Trophoblast cell (in vitro differentiated cells and primary cell): ENCODE measurements at regions not wholly inside any gene's neighbourhood (a gene's known extent, or its start where the extent isn't known, plus 50 kb on each side); places are given as distances from the start of the nearest gene placed in this dataset.

Experiments used
- DNase-seq, 2 donors: peaks; one replicate each; pipeline ENCODE4 v3.0.0-alpha.2; 2016
- H2AFZ ChIP-seq: 2 replicates; pipeline ENCODE4 v1.6.1; 2013; ENCODE audit warnings: low read length, moderate library complexity, mild to moderate bottlenecking; ENCODE audit not compliant: insufficient read depth, poor library complexity
- H2AK5ac ChIP-seq: 2 replicates; pipeline ENCODE4 v1.6.1; 2013; ENCODE audit warnings: mild to moderate bottlenecking, low read length
- H2BK120ac ChIP-seq: 2 replicates; pipeline ENCODE4 v1.6.1; 2013; ENCODE audit warnings: low read length, mild to moderate bottlenecking, moderate library complexity; ENCODE audit not compliant: insufficient read depth, poor library complexity
- H2BK12ac ChIP-seq: 2 replicates; pipeline ENCODE4 v1.6.1; 2013; ENCODE audit warnings: mild to moderate bottlenecking, low read length, moderate library complexity
- H2BK5ac ChIP-seq: 2 replicates; pipeline ENCODE4 v1.6.1; 2013; ENCODE audit warnings: low read length, low read depth, moderate library complexity, mild to moderate bottlenecking; ENCODE audit not compliant: poor library complexity
- H3K14ac ChIP-seq: 2 replicates; pipeline ENCODE4 v1.6.1; 2013; ENCODE audit warnings: mild to moderate bottlenecking, low read length
- H3K18ac ChIP-seq: 2 replicates; pipeline ENCODE4 v1.6.1; 2013; ENCODE audit warnings: mild to moderate bottlenecking, low read length
- H3K23ac ChIP-seq: 2 replicates; pipeline ENCODE4 v1.6.1; 2013; ENCODE audit warnings: low read length
- H3K27ac ChIP-seq: 2 replicates; pipeline ENCODE4 v1.5.1; 2013; ENCODE audit warnings: low read depth, mild to moderate bottlenecking, inconsistent platforms, low read length, moderate library complexity
- H3K27me3 ChIP-seq: 2 replicates; pipeline ENCODE4 v1.6.1; 2013; ENCODE audit warnings: inconsistent platforms, mild to moderate bottlenecking, low read length, moderate library complexity; ENCODE audit not compliant: insufficient read depth
- H3K36me3 ChIP-seq, 2 experiments: 1 replicate in 1 of 2; 2 replicates in 1 of 2; pipeline ENCODE4 v1.6.1; 2013; ENCODE audit warnings: low read length in 2 of 2, mild to moderate bottlenecking in 2 of 2, moderate library complexity in 1 of 2; ENCODE audit not compliant: insufficient read depth in 2 of 2, control insufficient read depth in 1 of 2
- H3K4ac ChIP-seq: 2 replicates; pipeline ENCODE4 v1.6.1; 2013; ENCODE audit warnings: low read depth, mild to moderate bottlenecking, low read length, moderate library complexity
- H3K4me1 ChIP-seq, 2 experiments: 1 replicate in 1 of 2; 2 replicates in 1 of 2; pipeline ENCODE4 v1.6.1; 2013; ENCODE audit warnings: low read length in 2 of 2, mild to moderate bottlenecking in 2 of 2, moderate library complexity in 1 of 2; ENCODE audit not compliant: insufficient read depth in 2 of 2, control insufficient read depth in 1 of 2
- H3K4me2 ChIP-seq: 2 replicates; pipeline ENCODE4 v1.6.1; 2013; ENCODE audit warnings: inconsistent platforms, mild to moderate bottlenecking, low read length, moderate library complexity
- H3K4me3 ChIP-seq: 2 replicates; pipeline ENCODE4 v1.5.1; 2013; ENCODE audit warnings: mild to moderate bottlenecking, low read depth, low read length, inconsistent platforms
- H3K79me1 ChIP-seq: one replicate; pipeline ENCODE4 v1.6.1; 2013; ENCODE audit warnings: low read length
- H3K79me2 ChIP-seq: 2 replicates; pipeline ENCODE4 v1.6.1; 2013; ENCODE audit warnings: low read length, mild to moderate bottlenecking; ENCODE audit not compliant: control insufficient read depth, insufficient read depth, poor library complexity
- H3K9ac ChIP-seq: 2 replicates; pipeline ENCODE4 v1.6.1; 2013; ENCODE audit warnings: mild to moderate bottlenecking, low read length
- H3K9me3 ChIP-seq: 2 replicates; pipeline ENCODE4 v1.6.1; 2013; ENCODE audit warnings: low read depth, mild to moderate bottlenecking, control low read depth, inconsistent platforms, low read length; ENCODE audit not compliant: insufficient read depth
- H4K12ac ChIP-seq: 2 replicates; pipeline ENCODE4 v1.6.1; 2013; ENCODE audit warnings: low read depth, mild to moderate bottlenecking, low read length, moderate library complexity
- H4K8ac ChIP-seq: 2 replicates; pipeline ENCODE4 v1.6.1; 2013; ENCODE audit warnings: low read depth, mild to moderate bottlenecking, low read length, moderate library complexity
- H4K91ac ChIP-seq: one replicate; pipeline ENCODE4 v1.6.1; 2013; ENCODE audit warnings: low read depth, mild to moderate bottlenecking, low read length, moderate library complexity
- WGBS: extraction: QIAGEN DNeasy Blood & Tissue Kit; methylation state at CpG from one replicate; pipeline ENCODE4 v1.1.7; 2013; ENCODE audit warnings: missing lambda C conversion rate; ENCODE audit not compliant: insufficient read length, insufficient coverage; ENCODE audit errors: extremely low coverage; 5-methylcytosine and 5-hydroxymethylcytosine counted together

- Histone ChIP-seq H3K79me2 (no peaks in the 10 kb centered on the region), H3K9me3 (no peaks in the 10 kb centered on the region), H2BK12ac (no peak overlapping the region)
Observed at GRCh38 chr4:163077680-163078079, 89.0 kb downstream of the NAF1 start.

GRCh38 chr4:163072222-163072621 is 94.5 kb downstream of the NAF1 start:
- Histone ChIP-seq H3K23ac (no peak overlapping the region), H2AK5ac (no peak overlapping the region), H3K79me2 (no peaks in the 10 kb centered on the region), H3K18ac (no peak overlapping the region), H3K36me3 (no peaks in the 10 kb centered on the region), H4K12ac (no peak overlapping the region), H4K91ac (no peak overlapping the region), H3K27me3 (no peaks in the 10 kb centered on the region), H3K4me1 (no peaks in the 10 kb centered on the region), H3K4me3 (no peak overlapping the region), H4K8ac (no peak overlapping the region), H2AFZ (no peak overlapping the region), H3K14ac (no peak overlapping the region), H3K79me1 (no peaks in the 10 kb centered on the region), H2BK5ac (no peak overlapping the region), H2BK12ac (no peak overlapping the region), H3K9ac (no peak overlapping the region), H3K9me3 (no peaks in the 10 kb centered on the region), H3K4me2 (no peak overlapping the region), H2BK120ac (no peak overlapping the region), H3K4ac (no peak overlapping the region), H3K27ac (no peak overlapping the region)
- WGBS = no CpG with 5 or more reads among the region's 4 CpGs
- DNase-seq = no peak

More at GRCh38 chr4:163077680-163078079, 89.0 kb downstream of the NAF1 start:
- no peak overlapping the region for H3K9ac ChIP-seq
- no peaks in the 10 kb centered on the region for H3K79me1 ChIP-seq
- H3K4me3 ChIP-seq = no peak overlapping the region
- H3K27me3 ChIP-seq = no peaks in the 10 kb centered on the region
- DNase-seq = no peak
- WGBS = no CpG with 5 or more reads among the region's 1 CpG
- no peak overlapping the region for H3K18ac ChIP-seq
- H4K8ac ChIP-seq = no peak overlapping the region
- no peak overlapping the region for H3K23ac ChIP-seq
- H3K27ac ChIP-seq = no peak overlapping the region
- H2AFZ ChIP-seq = no peak overlapping the region
- H3K4me2 ChIP-seq = no peak overlapping the region
- H3K4ac ChIP-seq = no peak overlapping the region
- no peak overlapping the region for H2BK120ac ChIP-seq
- no peak overlapping the region for H3K14ac ChIP-seq
- no peak overlapping the region for H4K91ac ChIP-seq
- H3K4me1 ChIP-seq = no peaks in the 10 kb centered on the region
- no peaks in the 10 kb centered on the region for H3K36me3 ChIP-seq
- H2AK5ac ChIP-seq = no peak overlapping the region
- no peak overlapping the region for H4K12ac ChIP-seq
- no peak overlapping the region for H2BK5ac ChIP-seq

GRCh38 chr4:163071308-163071707 is 95.4 kb downstream of the NAF1 start:
- H3K79me1 ChIP-seq = no peaks in the 10 kb centered on the region
- no peak overlapping the region for H4K12ac ChIP-seq
- no peak overlapping the region for H2BK120ac ChIP-seq
- no peak overlapping the region for H3K14ac ChIP-seq
- no peaks in the 10 kb centered on the region for H3K79me2 ChIP-seq
- H2BK5ac ChIP-seq = no peak overlapping the region
- no peak overlapping the region for H3K4me3 ChIP-seq
- no peaks in the 10 kb centered on the region for H3K27me3 ChIP-seq
- no peak overlapping the region for H2BK12ac ChIP-seq
- H3K23ac ChIP-seq = no peak overlapping the region
- no peak overlapping the region for H2AFZ ChIP-seq
- H3K36me3 ChIP-seq = no peaks in the 10 kb centered on the region
- no peaks in the 10 kb centered on the region for H3K4me1 ChIP-seq
- H3K18ac ChIP-seq = no peak overlapping the region
- no peak overlapping the region for H4K91ac ChIP-seq
- no peak for DNase-seq
- no peak overlapping the region for H4K8ac ChIP-seq
- H3K9me3 ChIP-seq = no peaks in the 10 kb centered on the region
- no peak overlapping the region for H3K27ac ChIP-seq
- H3K9ac ChIP-seq = no peak overlapping the region
- H3K4me2 ChIP-seq = no peak overlapping the region
- H2AK5ac ChIP-seq = no peak overlapping the region
- H3K4ac ChIP-seq = no peak overlapping the region

- no peak overlapping the region for H4K12ac ChIP-seq
- H3K14ac ChIP-seq = no peak overlapping the region
- no peak overlapping the region for H3K18ac ChIP-seq
- no peak overlapping the region for H4K8ac ChIP-seq
- no peaks in the 10 kb centered on the region for H3K9me3 ChIP-seq
- H3K4me2 ChIP-seq = no peak overlapping the region
- H2BK12ac ChIP-seq = no peak overlapping the region
- no peaks in the 10 kb centered on the region for H3K79me1 ChIP-seq
- no peak overlapping the region for H2BK120ac ChIP-seq
- H2AFZ ChIP-seq = no peak overlapping the region
- H3K27ac ChIP-seq = no peak overlapping the region
- H4K91ac ChIP-seq = no peak overlapping the region
- H2BK5ac ChIP-seq = no peak overlapping the region
- H3K9ac ChIP-seq = no peak overlapping the region
- H3K4me3 ChIP-seq = no peak overlapping the region
- peak in 1 of 2 donors; percentile 6 for DNase-seq
- H3K23ac ChIP-seq = no peak overlapping the region
- no peaks in the 10 kb centered on the region for H3K36me3 ChIP-seq
- no CpG with 5 or more reads among the region's 2 CpGs for WGBS
- H3K4ac ChIP-seq = no peak overlapping the region
- H3K27me3 ChIP-seq = no peaks in the 10 kb centered on the region
- H2AK5ac ChIP-seq = no peak overlapping the region
- H3K4me1 ChIP-seq = no peaks in the 10 kb centered on the region
- no peaks in the 10 kb centered on the region for H3K79me2 ChIP-seq
Observed at GRCh38 chr4:163070023-163070422, 96.7 kb downstream of the NAF1 start.
